ENCODE measurements at regions not wholly inside any gene's neighbourhood (a gene's known extent, or its start where the extent isn't known, plus 50 kb on each side); places are given as distances from the start of the nearest gene placed in this dataset.

GRCh38 chr16:51658531-51658930 lies 507.5 kb upstream of the SALL1 start:
- Mint-ChIP-seq H3K4me3 (ENCODE audit: unreplicated experiment) (no peak overlapping the region), H3K27me3 (ENCODE audit: insufficient read depth, unreplicated experiment) (no peaks in the 10 kb centered on the region), H3K9me3 (ENCODE audit: unreplicated experiment) (no peaks in the 10 kb centered on the region), H3K36me3 (ENCODE audit: insufficient read depth, unreplicated experiment) (no peaks in the 10 kb centered on the region), H3K4me1 (ENCODE audit: insufficient read depth, unreplicated experiment) (no peaks in the 10 kb centered on the region), H3K27ac (ENCODE audit: low read depth, unreplicated experiment) (no peak overlapping the region)
- POLR2A ChIA-PET, result no interaction called here
- TF ChIP-seq CTCF (IDR thresholded peaks at IDR 0.05; ENCODE audit: unreplicated experiment), result no peak
- CTCF ChIA-PET, result interaction anchor here (0.7 kb wide), 1 partner anchor 10 kb away, joined by 3 read pairs; no protein-coding TSS in a partner anchor
- intact Hi-C loops (cut with micrococcal nuclease), result no loop called here
- BruUV-seq (replicated peaks), result no TSS peak
- no peak for DNase-seq (ENCODE audit: unreplicated experiment)

GRCh38 chr16:51657848-51658247 lies 506.8 kb upstream of the SALL1 start:
- H3K4me3 Mint-ChIP-seq (ENCODE audit: unreplicated experiment), result no peak overlapping the region
- H3K27ac Mint-ChIP-seq (ENCODE audit: low read depth, unreplicated experiment), result no peak overlapping the region
- no peaks in the 10 kb centered on the region for H3K4me1 Mint-ChIP-seq (ENCODE audit: insufficient read depth, unreplicated experiment)
- H3K27me3 Mint-ChIP-seq (ENCODE audit: insufficient read depth, unreplicated experiment), result no peaks in the 10 kb centered on the region
- no TSS peak for BruUV-seq (replicated peaks)
- no peaks in the 10 kb centered on the region for H3K36me3 Mint-ChIP-seq (ENCODE audit: insufficient read depth, unreplicated experiment)
- DNase-seq (ENCODE audit: unreplicated experiment), result no peak
- no peaks in the 10 kb centered on the region for H3K9me3 Mint-ChIP-seq (ENCODE audit: unreplicated experiment)
- CTCF ChIA-PET, result interaction anchor here (0.6 to 0.7 kb wide), 3 partner anchors 9 to 344 kb away, joined by 3 to 4 read pairs (median 3); no protein-coding TSS in a partner anchor
- POLR2A ChIA-PET, result no interaction called here
- intact Hi-C loops (cut with micrococcal nuclease), result no loop called here
- no peak for TF ChIP-seq CTCF (IDR thresholded peaks at IDR 0.05; ENCODE audit: unreplicated experiment)

GRCh38 chr16:51655249-51655648 lies 504.2 kb upstream of the SALL1 start:
- H3K27me3 Mint-ChIP-seq (ENCODE audit: insufficient read depth, unreplicated experiment), result no peaks in the 10 kb centered on the region
- ChIA-PET CTCF (interaction anchor here (0.6 to 1.2 kb wide), 2 partner anchors 22 to 793 kb away, joined by 4 read pairs; no protein-coding TSS in a partner anchor), POLR2A (no interaction called here)
- no peaks in the 10 kb centered on the region for H3K9me3 Mint-ChIP-seq (ENCODE audit: unreplicated experiment)
- H3K27ac Mint-ChIP-seq (ENCODE audit: low read depth, unreplicated experiment), result no peak overlapping the region
- no peak for DNase-seq (ENCODE audit: unreplicated experiment)
- no peak overlapping the region for H3K4me3 Mint-ChIP-seq (ENCODE audit: unreplicated experiment)
- intact Hi-C loops (cut with micrococcal nuclease), result no loop called here
- TF ChIP-seq CTCF (IDR thresholded peaks at IDR 0.05; ENCODE audit: unreplicated experiment), result no peak
- BruUV-seq (replicated peaks), result no TSS peak
- no peaks in the 10 kb centered on the region for H3K4me1 Mint-ChIP-seq (ENCODE audit: insufficient read depth, unreplicated experiment)
- H3K36me3 Mint-ChIP-seq (ENCODE audit: insufficient read depth, unreplicated experiment), result no peaks in the 10 kb centered on the region

- no peaks in the 10 kb centered on the region for H3K27me3 Mint-ChIP-seq (ENCODE audit: insufficient read depth, unreplicated experiment)
These were observed 500.0 kb upstream of the SALL1 start for GRCh38 chr16:51651061-51651466.

More at GRCh38 chr16:51651061-51651466, 500.0 kb upstream of the SALL1 start:
- H3K27ac Mint-ChIP-seq (ENCODE audit: low read depth, unreplicated experiment), result no peak overlapping the region
- DNase-seq (ENCODE audit: unreplicated experiment), result no peak
- ChIA-PET CTCF (no interaction called here), POLR2A (no interaction called here)
- H3K36me3 Mint-ChIP-seq (ENCODE audit: insufficient read depth, unreplicated experiment), result no peaks in the 10 kb centered on the region
- H3K9me3 Mint-ChIP-seq (ENCODE audit: unreplicated experiment), result no peaks in the 10 kb centered on the region
- intact Hi-C loops (cut with micrococcal nuclease), result no loop called here
- H3K4me1 Mint-ChIP-seq (ENCODE audit: insufficient read depth, unreplicated experiment), result no peaks in the 10 kb centered on the region
- H3K4me3 Mint-ChIP-seq (ENCODE audit: unreplicated experiment), result no peak overlapping the region
- no peak for TF ChIP-seq CTCF (IDR thresholded peaks at IDR 0.05; ENCODE audit: unreplicated experiment)
- no TSS peak for BruUV-seq (replicated peaks)
